ENCODE measurements at regions not wholly inside any gene's neighbourhood (a gene's known extent, or its start where the extent isn't known, plus 50 kb on each side); places are given as distances from the start of the nearest gene placed in this dataset.
"Not testable (repeated sequence)": the region's sequence is repeated elsewhere in the genome, so short reads cannot be mapped to it uniquely, and the experiment has no call there.

DNA sequence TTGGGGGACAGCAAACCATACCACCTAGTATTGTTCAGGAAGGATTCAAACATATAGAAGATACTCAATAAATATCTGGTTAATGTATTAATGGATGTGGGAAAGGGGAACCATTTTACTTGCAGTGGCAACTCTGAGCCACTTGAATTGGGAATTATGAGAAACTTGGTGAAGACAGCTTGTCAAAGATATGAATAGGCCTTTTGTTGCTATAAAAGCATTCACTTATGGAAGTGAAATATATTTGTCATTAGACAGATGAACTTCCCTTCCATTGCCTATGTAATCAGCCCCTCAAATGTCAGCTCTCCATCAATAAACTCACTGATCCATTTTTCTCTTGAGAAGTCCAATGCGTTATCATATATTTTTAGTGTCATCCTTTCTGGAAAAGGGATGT is 56.1 kb downstream of the GPR85 start:
- POLR2A ChIA-PET = no interaction called here
- no peak for TF ChIP-seq CTCF (IDR thresholded peaks at IDR 0.05; ENCODE audit: insufficient read depth, low read depth, low read length)
- H3K36me3 ChIP-seq (ENCODE audit: control insufficient read depth, insufficient read depth, low read length) = no peaks in the 10 kb centered on the region
- H3K27me3 ChIP-seq (ENCODE audit: control insufficient read depth, insufficient read depth, low read length) = no peaks in the 10 kb centered on the region
- no peak for DNase-seq (ENCODE audit: low read depth)
- no peak overlapping the region for H3K4me3 ChIP-seq (ENCODE audit: low read depth, low read length)
- CTCF ChIA-PET = interaction anchor here (0.8 kb wide), 1 partner anchor 129 kb away, joined by 3 read pairs; no protein-coding TSS in a partner anchor

DNA sequence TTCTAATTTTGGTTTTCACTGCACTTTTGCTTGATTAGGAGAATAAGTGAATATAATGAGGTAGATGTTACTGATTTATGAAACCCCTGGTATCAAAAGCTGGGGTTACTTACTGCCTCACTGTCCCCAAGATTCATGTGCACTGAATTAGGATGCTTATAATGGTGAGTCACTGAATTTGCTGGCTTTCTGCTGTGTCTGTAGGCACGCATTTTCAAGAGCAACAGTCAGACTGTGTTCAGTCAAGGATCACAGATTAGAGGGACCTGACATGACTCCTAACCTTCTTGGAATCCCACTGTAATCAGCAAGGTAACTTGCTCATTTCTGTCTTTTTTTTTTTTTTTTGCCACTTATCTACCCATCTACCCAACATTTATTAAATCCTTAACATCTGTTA is 59.7 kb downstream of the GPR85 start:
- POLR2A ChIA-PET = interaction anchor here (0.6 kb wide), 1 partner anchor 1005 kb away, joined by 3 read pairs; no protein-coding TSS in a partner anchor
- no peak for TF ChIP-seq CTCF (IDR thresholded peaks at IDR 0.05; ENCODE audit: insufficient read depth, low read depth, low read length)
- H3K27me3 ChIP-seq (ENCODE audit: control insufficient read depth, insufficient read depth, low read length) = no peaks in the 10 kb centered on the region
- CTCF ChIA-PET = interaction anchor here (1.0 kb wide), 1 partner anchor 133 kb away, joined by 4 read pairs; no protein-coding TSS in a partner anchor
- no peak overlapping the region for H3K4me3 ChIP-seq (ENCODE audit: low read depth, low read length)
- peak; percentile 4 for DNase-seq (ENCODE audit: low read depth)
- no peaks in the 10 kb centered on the region for H3K36me3 ChIP-seq (ENCODE audit: control insufficient read depth, insufficient read depth, low read length)

DNA sequence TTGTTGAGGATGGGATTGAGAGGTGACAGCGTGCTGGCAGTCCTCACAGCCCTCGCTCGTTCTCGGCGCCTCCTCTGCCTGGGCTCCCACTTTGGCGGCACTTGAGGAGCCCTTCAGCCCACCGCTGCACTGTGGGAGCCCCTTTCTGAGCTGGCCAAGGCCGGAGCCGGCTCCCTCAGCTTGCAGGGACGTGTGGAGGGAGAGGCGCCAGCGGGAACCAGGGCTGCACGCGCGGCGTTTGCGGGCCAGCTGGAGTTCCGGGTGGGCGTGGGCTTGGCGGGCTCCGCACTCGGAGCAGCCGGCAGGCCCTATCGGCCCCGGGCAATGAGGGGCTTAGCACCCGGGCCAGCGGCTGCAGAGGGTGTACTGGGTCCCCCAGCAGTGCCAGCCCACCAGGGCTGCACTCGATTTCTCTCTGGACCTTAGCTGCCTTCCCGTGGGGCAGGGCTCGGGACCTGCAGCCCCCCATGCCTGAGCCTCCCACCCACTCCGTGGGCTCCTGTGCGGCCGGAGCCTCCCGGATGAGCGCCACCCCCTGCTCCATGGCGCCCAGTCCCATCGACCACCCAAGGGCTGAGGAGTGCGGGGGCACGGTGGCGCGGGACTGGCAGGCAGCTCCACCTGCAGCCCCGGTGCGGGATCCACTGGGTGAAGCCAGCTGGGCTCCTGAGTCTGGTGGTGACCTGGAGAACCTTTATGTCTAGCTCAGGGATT is 69.3 kb downstream of the GPR85 start:
- H3K36me3 ChIP-seq (ENCODE audit: control insufficient read depth, insufficient read depth, low read length); POLR2A ChIA-PET; DNase-seq (ENCODE audit: low read depth); H3K4me3 ChIP-seq (ENCODE audit: low read depth, low read length); H3K27me3 ChIP-seq (ENCODE audit: control insufficient read depth, insufficient read depth, low read length): not testable (repeated sequence)
- CTCF ChIA-PET = interaction anchor here (0.7 kb wide), 1 partner anchor 406 kb away, joined by 3 read pairs; no protein-coding TSS in a partner anchor

- DNase-seq (ENCODE audit: low read depth) = no peak
- ChIA-PET CTCF (interaction anchor here (0.8 to 2.0 kb wide), 5 partner anchors 9 to 465 kb away, joined by 3 to 9 read pairs (median 4); no protein-coding TSS in a partner anchor), POLR2A (no interaction called here)
- H3K4me3 ChIP-seq (ENCODE audit: low read depth, low read length) = no peak overlapping the region
- no peaks in the 10 kb centered on the region for H3K36me3 ChIP-seq (ENCODE audit: control insufficient read depth, insufficient read depth, low read length)
- H3K27me3 ChIP-seq (ENCODE audit: control insufficient read depth, insufficient read depth, low read length) = no peaks in the 10 kb centered on the region
- TF ChIP-seq CTCF (IDR thresholded peaks at IDR 0.05; ENCODE audit: insufficient read depth, low read depth, low read length) = peak; percentile 53
Measured at GRCh38 chr7:113015034-113015645, 71.5 kb downstream of the GPR85 start.

DNA sequence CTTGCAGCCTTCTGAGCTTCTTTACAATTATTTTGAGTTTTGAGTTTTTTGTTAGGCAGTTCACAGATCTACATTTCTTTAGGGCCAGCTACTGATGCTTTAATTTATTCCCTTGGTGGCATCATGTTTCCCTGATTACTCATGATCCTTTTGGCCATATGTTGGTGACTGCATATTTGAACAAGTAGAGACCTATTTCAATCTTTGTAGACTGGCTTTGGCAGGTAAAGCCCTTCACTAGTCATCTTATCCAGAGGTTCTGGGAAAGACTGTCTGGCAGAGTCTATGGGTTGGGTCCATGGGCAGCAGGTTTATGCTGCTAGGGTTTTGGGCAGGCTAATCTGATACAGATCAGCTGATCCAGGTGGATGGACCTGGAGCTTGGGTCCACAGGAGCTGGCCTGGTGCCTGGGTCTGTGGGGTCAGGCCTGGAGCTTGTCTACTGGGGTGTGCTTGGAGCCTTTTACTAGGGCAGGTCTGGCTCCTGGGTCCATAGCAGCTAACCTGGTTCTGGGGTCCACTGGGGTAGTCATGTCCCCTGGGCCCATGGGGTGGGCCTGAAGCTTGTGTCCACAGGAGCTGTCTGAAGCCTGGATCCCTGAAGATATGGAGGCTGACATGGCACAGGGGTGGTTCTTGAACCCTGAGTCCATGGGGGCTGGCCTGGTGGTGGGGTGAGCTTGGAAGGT is 72.7 kb downstream of the GPR85 start:
- H3K4me3 ChIP-seq (ENCODE audit: low read depth, low read length) = no peak overlapping the region
- no peak for TF ChIP-seq CTCF (IDR thresholded peaks at IDR 0.05; ENCODE audit: insufficient read depth, low read depth, low read length)
- ChIA-PET CTCF (interaction anchor here (0.6 to 2.1 kb wide), 9 partner anchors 28 to 464 kb away, joined by 3 to 9 read pairs (median 3); no protein-coding TSS in a partner anchor), POLR2A (interaction anchor here (0.7 kb wide), 1 partner anchor 1641 kb away, joined by 3 read pairs; no protein-coding TSS in a partner anchor)
- H3K36me3 ChIP-seq (ENCODE audit: control insufficient read depth, insufficient read depth, low read length) = no peaks in the 10 kb centered on the region
- DNase-seq (ENCODE audit: low read depth) = no peak
- H3K27me3 ChIP-seq (ENCODE audit: control insufficient read depth, insufficient read depth, low read length) = no peaks in the 10 kb centered on the region

DNA sequence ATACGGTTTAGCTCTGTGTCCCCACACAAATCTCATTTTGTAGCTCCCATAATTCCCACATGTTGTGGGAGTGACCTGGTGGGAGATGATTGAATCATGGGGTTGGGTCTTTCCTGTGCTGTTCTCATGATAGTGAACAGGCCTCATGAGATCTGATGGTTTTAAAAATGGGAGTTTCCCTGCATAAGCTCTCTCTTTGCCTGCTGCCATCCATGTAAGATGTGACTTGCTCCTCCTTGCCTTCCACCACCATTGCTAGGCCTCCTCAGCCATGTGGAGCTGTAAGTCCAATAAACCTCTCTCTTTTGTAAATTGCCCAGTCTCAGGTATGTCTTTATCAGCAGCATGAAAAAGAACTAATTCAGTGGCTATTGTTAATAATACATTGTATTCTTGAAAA is 73.8 kb downstream of the GPR85 start:
- H3K4me3 ChIP-seq (ENCODE audit: low read depth, low read length); DNase-seq (ENCODE audit: low read depth); H3K36me3 ChIP-seq (ENCODE audit: control insufficient read depth, insufficient read depth, low read length); POLR2A ChIA-PET; H3K27me3 ChIP-seq (ENCODE audit: control insufficient read depth, insufficient read depth, low read length): not testable (repeated sequence)
- CTCF ChIA-PET = interaction anchor here (2.1 kb wide), 1 partner anchor 409 kb away, joined by 5 read pairs; no protein-coding TSS in a partner anchor
